Loucy (cell line): ENCODE measurements at regions not wholly inside any gene's neighbourhood (a gene's known extent, or its start where the extent isn't known, plus 50 kb on each side); places are given as distances from the start of the nearest gene placed in this dataset.

ENCODE experiments used
- H2AFZ ChIP-seq: fragments of 200-600 bp; sonication (generic); 2 replicates; pipeline ENCODE4 v1.6.0; 2016; ENCODE audit warnings: antibody characterized with exemption, mild to moderate bottlenecking, low read length, moderate library complexity
- H3F3A ChIP-seq: fragments of 200-600 bp; 2 replicates; pipeline ENCODE4 v1.6.0; 2016; ENCODE audit warnings: antibody characterized with exemption, low read depth, mild to moderate bottlenecking
- H3K27me3 ChIP-seq: fragments of 200-600 bp; sonication (generic); 2 replicates; pipeline ENCODE4 v1.6.1; 2014; ENCODE audit warnings: low read length, mild to moderate bottlenecking; ENCODE audit not compliant: insufficient read depth, poor library complexity, severe bottlenecking
- H3K36me3 ChIP-seq: fragments of 200-600 bp; sonication (generic); 2 replicates; pipeline ENCODE4 v1.6.1; 2016; ENCODE audit warnings: low read length; ENCODE audit not compliant: insufficient read depth
- H3K4me1 ChIP-seq: fragments of 200-600 bp; sonication (generic); 2 replicates; pipeline ENCODE4 v1.5.1; 2014; ENCODE audit warnings: low read length, mild to moderate bottlenecking; ENCODE audit not compliant: insufficient read depth, poor library complexity, severe bottlenecking
- H3K4me2 ChIP-seq: fragments of 200-600 bp; sonication (generic); 2 replicates; pipeline ENCODE4 v1.6.0; 2014; ENCODE audit warnings: antibody characterized with exemption, low read length, low read depth, mild to moderate bottlenecking; ENCODE audit not compliant: poor library complexity, severe bottlenecking
- H3K4me3 ChIP-seq: fragments of 200-600 bp; sonication (generic); 2 replicates; pipeline ENCODE4 v1.5.1; 2014; ENCODE audit warnings: low read length, mild to moderate bottlenecking, mixed read lengths; ENCODE audit not compliant: poor library complexity, severe bottlenecking
- H3K79me2 ChIP-seq: fragments of 200-600 bp; sonication (generic); 2 replicates; pipeline ENCODE4 v1.6.1; 2014; ENCODE audit warnings: low read length; ENCODE audit not compliant: insufficient read depth
- H3K9ac ChIP-seq: fragments of 200-600 bp; sonication (generic); 2 replicates; pipeline ENCODE4 v1.6.0; 2014; ENCODE audit warnings: mild to moderate bottlenecking, low read depth, low read length, moderate library complexity; ENCODE audit not compliant: poor library complexity, severe bottlenecking
- H3K9me2 ChIP-seq: fragments of 200-600 bp; sonication (generic); replicated peaks from 2 replicates; pipeline ENCODE4 v1.6.1; 2016; ENCODE audit warnings: low read depth, low read length, mixed read lengths
- H3K9me3 ChIP-seq: fragments of 200-600 bp; sonication (generic); 2 replicates; pipeline ENCODE4 v1.6.1; 2014; ENCODE audit warnings: mild to moderate bottlenecking, antibody characterized with exemption, low read length, low read depth; ENCODE audit not compliant: insufficient read depth
- H4K20me1 ChIP-seq: fragments of 200-600 bp; sonication (generic); 2 replicates; pipeline ENCODE4 v1.6.0; 2014; ENCODE audit warnings: antibody characterized with exemption, low read length, mild to moderate bottlenecking; ENCODE audit not compliant: insufficient read depth, poor library complexity, severe bottlenecking
- EZH2phosphoT487 ChIP-seq: fragments of 200-600 bp; IDR thresholded peaks from 2 replicates; pipeline ENCODE4 v1.6.1; 2018; ENCODE audit warnings: antibody characterized with exemption, mild to moderate bottlenecking, moderate library complexity, borderline replicate concordance
- TF ChIP-seq, protein P1 (sequence below): fragments of 200-600 bp; sonication (generic); conservative IDR thresholded peaks from 2 replicates; pipeline ENCODE4 v1.5.1; 2014; ENCODE audit warnings: mild to moderate bottlenecking, antibody characterized with exemption, low read length

GRCh38 chr1:98072047-98072446 is 151.2 kb upstream of the DPYD start:
- no peak overlapping the region for H2AFZ ChIP-seq
- H3K9me3 ChIP-seq: no peaks in the 10 kb centered on the region
- H3K9me2 ChIP-seq: no peaks in the 10 kb centered on the region

GRCh38 chr1:98068016-98068415 is 147.2 kb upstream of the DPYD start:
- H3K79me2 ChIP-seq: no peaks in the 10 kb centered on the region
- H3K27me3 ChIP-seq: no peaks in the 10 kb centered on the region
- H3K9me2 ChIP-seq: no peaks in the 10 kb centered on the region
- no peaks in the 10 kb centered on the region for H3K4me1 ChIP-seq
- no peak overlapping the region for H3K4me3 ChIP-seq
- H3K36me3 ChIP-seq: no peaks in the 10 kb centered on the region
- H2AFZ ChIP-seq: no peak overlapping the region
- no peak overlapping the region for H3K4me2 ChIP-seq
- no peaks in the 10 kb centered on the region for H4K20me1 ChIP-seq
- no peak for TF ChIP-seq EZH2phosphoT487
- TF ChIP-seq, protein P1, sequence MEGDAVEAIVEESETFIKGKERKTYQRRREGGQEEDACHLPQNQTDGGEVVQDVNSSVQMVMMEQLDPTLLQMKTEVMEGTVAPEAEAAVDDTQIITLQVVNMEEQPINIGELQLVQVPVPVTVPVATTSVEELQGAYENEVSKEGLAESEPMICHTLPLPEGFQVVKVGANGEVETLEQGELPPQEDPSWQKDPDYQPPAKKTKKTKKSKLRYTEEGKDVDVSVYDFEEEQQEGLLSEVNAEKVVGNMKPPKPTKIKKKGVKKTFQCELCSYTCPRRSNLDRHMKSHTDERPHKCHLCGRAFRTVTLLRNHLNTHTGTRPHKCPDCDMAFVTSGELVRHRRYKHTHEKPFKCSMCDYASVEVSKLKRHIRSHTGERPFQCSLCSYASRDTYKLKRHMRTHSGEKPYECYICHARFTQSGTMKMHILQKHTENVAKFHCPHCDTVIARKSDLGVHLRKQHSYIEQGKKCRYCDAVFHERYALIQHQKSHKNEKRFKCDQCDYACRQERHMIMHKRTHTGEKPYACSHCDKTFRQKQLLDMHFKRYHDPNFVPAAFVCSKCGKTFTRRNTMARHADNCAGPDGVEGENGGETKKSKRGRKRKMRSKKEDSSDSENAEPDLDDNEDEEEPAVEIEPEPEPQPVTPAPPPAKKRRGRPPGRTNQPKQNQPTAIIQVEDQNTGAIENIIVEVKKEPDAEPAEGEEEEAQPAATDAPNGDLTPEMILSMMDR: no peak
- no peaks in the 10 kb centered on the region for H3K9me3 ChIP-seq
- H3F3A ChIP-seq: no peaks in the 10 kb centered on the region
- no peak overlapping the region for H3K9ac ChIP-seq

More at GRCh38 chr1:98072047-98072446, 151.2 kb upstream of the DPYD start:
- no peaks in the 10 kb centered on the region for H3F3A ChIP-seq
- no peak overlapping the region for H3K9ac ChIP-seq
- H3K4me3 ChIP-seq: no peak overlapping the region
- no peaks in the 10 kb centered on the region for H4K20me1 ChIP-seq
- no peak overlapping the region for H3K4me2 ChIP-seq
- H3K36me3 ChIP-seq: no peaks in the 10 kb centered on the region
- TF ChIP-seq EZH2phosphoT487: no peak
- TF ChIP-seq, protein P1: no peak
- no peaks in the 10 kb centered on the region for H3K79me2 ChIP-seq
- no peaks in the 10 kb centered on the region for H3K4me1 ChIP-seq
- H3K27me3 ChIP-seq: no peaks in the 10 kb centered on the region

DNA sequence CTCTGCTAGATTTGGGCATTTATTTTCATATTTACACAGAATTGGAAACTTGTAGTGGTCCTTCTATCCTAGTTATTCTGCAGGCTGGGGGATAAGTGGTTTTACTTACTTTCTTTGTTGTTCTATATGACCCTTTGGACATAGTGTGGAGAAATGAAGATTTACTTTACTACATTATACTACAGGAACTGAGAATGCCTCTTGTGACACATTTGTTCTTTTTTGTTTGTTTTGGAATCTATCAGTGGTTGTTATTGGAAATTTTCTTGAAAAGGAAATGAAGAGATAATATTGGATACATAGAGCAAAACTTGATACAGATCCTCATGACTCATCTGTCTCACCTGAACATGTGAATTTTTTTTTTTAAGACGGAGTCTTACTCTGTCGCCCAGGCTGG is 146.1 kb upstream of the DPYD start:
- H3K4me3 ChIP-seq: no peak overlapping the region
- no peaks in the 10 kb centered on the region for H3K36me3 ChIP-seq

More for the DNA sequence above, 146.1 kb upstream of the DPYD start:
- H3K79me2 ChIP-seq: no peaks in the 10 kb centered on the region
- H3F3A ChIP-seq: no peaks in the 10 kb centered on the region
- H3K4me2 ChIP-seq: no peak overlapping the region
- H4K20me1 ChIP-seq: no peaks in the 10 kb centered on the region
- no peak overlapping the region for H3K9ac ChIP-seq
- TF ChIP-seq EZH2phosphoT487: no peak
- TF ChIP-seq, protein P1: no peak
- H3K9me2 ChIP-seq: no peaks in the 10 kb centered on the region
- H3K4me1 ChIP-seq: no peaks in the 10 kb centered on the region
- no peaks in the 10 kb centered on the region for H3K27me3 ChIP-seq
- no peaks in the 10 kb centered on the region for H3K9me3 ChIP-seq
- H2AFZ ChIP-seq: no peak overlapping the region
